ENCODE measurements at regions not wholly inside any gene's neighbourhood (a gene's known extent, or its start where the extent isn't known, plus 50 kb on each side); places are given as distances from the start of the nearest gene placed in this dataset.

DNA sequence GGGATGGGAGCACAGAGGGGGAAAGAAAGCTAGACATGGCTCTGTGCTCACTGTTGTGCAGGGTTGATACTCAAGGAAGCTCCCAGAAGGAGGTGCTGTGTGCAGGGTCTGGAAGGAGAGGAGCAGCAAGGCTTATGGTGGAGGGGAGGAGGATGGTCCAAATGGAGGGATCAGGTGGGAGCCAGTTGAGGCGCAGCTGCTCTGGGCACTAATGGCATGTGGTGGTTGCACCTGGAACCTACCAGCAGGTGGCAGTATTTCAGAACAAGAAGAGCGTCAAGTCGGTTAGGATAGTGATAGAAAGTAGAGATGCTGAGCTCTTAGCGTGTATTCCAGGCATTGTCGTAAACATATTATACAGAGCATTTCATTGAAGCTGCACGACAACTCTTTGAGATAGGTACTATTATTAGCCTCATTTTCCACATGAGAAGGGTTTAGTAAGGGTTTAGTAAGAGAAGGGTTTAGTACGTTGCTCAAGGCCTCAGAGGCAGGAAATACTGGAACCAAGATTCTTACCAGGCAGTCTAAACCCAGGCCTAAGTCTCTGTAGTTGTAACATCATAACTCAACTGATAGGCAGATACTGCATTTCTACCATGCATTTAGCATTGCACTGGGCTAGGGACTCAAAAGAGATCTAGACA lies 223.7 kb downstream of the CYP26B1 start (continued):
- TF ChIP-seq, protein P1, sequence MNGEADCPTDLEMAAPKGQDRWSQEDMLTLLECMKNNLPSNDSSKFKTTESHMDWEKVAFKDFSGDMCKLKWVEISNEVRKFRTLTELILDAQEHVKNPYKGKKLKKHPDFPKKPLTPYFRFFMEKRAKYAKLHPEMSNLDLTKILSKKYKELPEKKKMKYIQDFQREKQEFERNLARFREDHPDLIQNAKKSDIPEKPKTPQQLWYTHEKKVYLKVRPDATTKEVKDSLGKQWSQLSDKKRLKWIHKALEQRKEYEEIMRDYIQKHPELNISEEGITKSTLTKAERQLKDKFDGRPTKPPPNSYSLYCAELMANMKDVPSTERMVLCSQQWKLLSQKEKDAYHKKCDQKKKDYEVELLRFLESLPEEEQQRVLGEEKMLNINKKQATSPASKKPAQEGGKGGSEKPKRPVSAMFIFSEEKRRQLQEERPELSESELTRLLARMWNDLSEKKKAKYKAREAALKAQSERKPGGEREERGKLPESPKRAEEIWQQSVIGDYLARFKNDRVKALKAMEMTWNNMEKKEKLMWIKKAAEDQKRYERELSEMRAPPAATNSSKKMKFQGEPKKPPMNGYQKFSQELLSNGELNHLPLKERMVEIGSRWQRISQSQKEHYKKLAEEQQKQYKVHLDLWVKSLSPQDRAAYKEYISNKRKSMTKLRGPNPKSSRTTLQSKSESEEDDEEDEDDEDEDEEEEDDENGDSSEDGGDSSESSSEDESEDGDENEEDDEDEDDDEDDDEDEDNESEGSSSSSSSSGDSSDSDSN (CRISPR knock-in tag; IDR thresholded peaks at IDR 0.05): no peak
- TF ChIP-seq SALL1 (CRISPR knock-in tag; IDR thresholded peaks at IDR 0.05) (0 out of 2 replicates have a peak, but pooled peaks have one; percentile 34), RXRB (CRISPR knock-in tag; IDR thresholded peaks at IDR 0.05; ENCODE audit: borderline replicate concordance) (0 out of 2 replicates have a peak, but pooled peaks have one; percentile 23), ZNF431 (CRISPR knock-in tag; IDR thresholded peaks at IDR 0.05; ENCODE audit: borderline replicate concordance, low read depth) (no peak), ZNF564 (CRISPR knock-in tag; IDR thresholded peaks at IDR 0.05) (no peak), ZNF850 (CRISPR knock-in tag; conservative IDR thresholded peaks at IDR 0.05) (no peak), STAG1 (CRISPR knock-in tag; IDR thresholded peaks at IDR 0.05) (peak; percentile 92), ZNF619 (CRISPR knock-in tag; IDR thresholded peaks at IDR 0.05) (no peak), ZNF331 (CRISPR knock-in tag; IDR thresholded peaks at IDR 0.05) (0 out of 2 replicates have a peak, but pooled peaks have one; percentile 18), PAWR (CRISPR knock-in tag; IDR thresholded peaks at IDR 0.05; ENCODE audit: borderline replicate concordance) (no peak), CBFB (CRISPR knock-in tag; IDR thresholded peaks at IDR 0.05) (no peak), GABPA (IDR thresholded peaks at IDR 0.05; ENCODE audit: low read depth, low read length) (no peak), GABPA (CRISPR knock-in tag; IDR thresholded peaks at IDR 0.05; ENCODE audit: low read depth) (no peak), ZNF205 (CRISPR knock-in tag; IDR thresholded peaks at IDR 0.05) (peak; percentile 76), CENPX (CRISPR knock-in tag; IDR thresholded peaks at IDR 0.05) (no peak), ZFP1 (CRISPR knock-in tag; IDR thresholded peaks at IDR 0.05) (no peak), ZSCAN9 (CRISPR knock-in tag; IDR thresholded peaks at IDR 0.05; ENCODE audit: borderline replicate concordance) (peak; percentile 67; the same call in 1 of the 2 replicates), TGIF2 (CRISPR knock-in tag; IDR thresholded peaks at IDR 0.05) (0 out of 2 replicates have a peak, but pooled peaks have one; percentile 59), YY1 (IDR thresholded peaks at IDR 0.05; ENCODE audit: insufficient read depth, insufficient replicate concordance, low read depth, low read length) (peak; percentile 18), ZNF747 (CRISPR knock-in tag; IDR thresholded peaks at IDR 0.05; ENCODE audit: borderline replicate concordance) (no peak), IRF2 (CRISPR knock-in tag; IDR thresholded peaks at IDR 0.05) (0 out of 2 replicates have a peak, but pooled peaks have one; percentile 45), SMYD3 (CRISPR knock-in tag; IDR thresholded peaks at IDR 0.05) (0 out of 2 replicates have a peak, but pooled peaks have one; percentile 40), ZNF263 (CRISPR knock-in tag; IDR thresholded peaks at IDR 0.05) (no peak), ZFP36L2 (CRISPR knock-in tag; IDR thresholded peaks at IDR 0.05) (no peak), HMG20A (CRISPR knock-in tag; IDR thresholded peaks at IDR 0.05; ENCODE audit: borderline replicate concordance) (no peak), XRCC5 (optimal IDR thresholded peaks at IDR 0.05; ENCODE audit: low read length) (peak; percentile 52), ZNF12 (CRISPR knock-in tag; IDR thresholded peaks at IDR 0.05) (no peak)
- TF ChIP-seq, protein P2, sequence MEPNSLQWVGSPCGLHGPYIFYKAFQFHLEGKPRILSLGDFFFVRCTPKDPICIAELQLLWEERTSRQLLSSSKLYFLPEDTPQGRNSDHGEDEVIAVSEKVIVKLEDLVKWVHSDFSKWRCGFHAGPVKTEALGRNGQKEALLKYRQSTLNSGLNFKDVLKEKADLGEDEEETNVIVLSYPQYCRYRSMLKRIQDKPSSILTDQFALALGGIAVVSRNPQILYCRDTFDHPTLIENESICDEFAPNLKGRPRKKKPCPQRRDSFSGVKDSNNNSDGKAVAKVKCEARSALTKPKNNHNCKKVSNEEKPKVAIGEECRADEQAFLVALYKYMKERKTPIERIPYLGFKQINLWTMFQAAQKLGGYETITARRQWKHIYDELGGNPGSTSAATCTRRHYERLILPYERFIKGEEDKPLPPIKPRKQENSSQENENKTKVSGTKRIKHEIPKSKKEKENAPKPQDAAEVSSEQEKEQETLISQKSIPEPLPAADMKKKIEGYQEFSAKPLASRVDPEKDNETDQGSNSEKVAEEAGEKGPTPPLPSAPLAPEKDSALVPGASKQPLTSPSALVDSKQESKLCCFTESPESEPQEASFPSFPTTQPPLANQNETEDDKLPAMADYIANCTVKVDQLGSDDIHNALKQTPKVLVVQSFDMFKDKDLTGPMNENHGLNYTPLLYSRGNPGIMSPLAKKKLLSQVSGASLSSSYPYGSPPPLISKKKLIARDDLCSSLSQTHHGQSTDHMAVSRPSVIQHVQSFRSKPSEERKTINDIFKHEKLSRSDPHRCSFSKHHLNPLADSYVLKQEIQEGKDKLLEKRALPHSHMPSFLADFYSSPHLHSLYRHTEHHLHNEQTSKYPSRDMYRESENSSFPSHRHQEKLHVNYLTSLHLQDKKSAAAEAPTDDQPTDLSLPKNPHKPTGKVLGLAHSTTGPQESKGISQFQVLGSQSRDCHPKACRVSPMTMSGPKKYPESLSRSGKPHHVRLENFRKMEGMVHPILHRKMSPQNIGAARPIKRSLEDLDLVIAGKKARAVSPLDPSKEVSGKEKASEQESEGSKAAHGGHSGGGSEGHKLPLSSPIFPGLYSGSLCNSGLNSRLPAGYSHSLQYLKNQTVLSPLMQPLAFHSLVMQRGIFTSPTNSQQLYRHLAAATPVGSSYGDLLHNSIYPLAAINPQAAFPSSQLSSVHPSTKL (CRISPR knock-in tag; IDR thresholded peaks at IDR 0.05): 0 out of 2 replicates have a peak, but pooled peaks have one; percentile 22

All from HepG2 (cell line).